ENCODE measurements at regions not wholly inside any gene's neighbourhood (a gene's known extent, or its start where the extent isn't known, plus 50 kb on each side); places are given as distances from the start of the nearest gene placed in this dataset.
"Not testable (repeated sequence)": the region's sequence is repeated elsewhere in the genome, so short reads cannot be mapped to it uniquely, and the experiment has no call there.

DNA sequence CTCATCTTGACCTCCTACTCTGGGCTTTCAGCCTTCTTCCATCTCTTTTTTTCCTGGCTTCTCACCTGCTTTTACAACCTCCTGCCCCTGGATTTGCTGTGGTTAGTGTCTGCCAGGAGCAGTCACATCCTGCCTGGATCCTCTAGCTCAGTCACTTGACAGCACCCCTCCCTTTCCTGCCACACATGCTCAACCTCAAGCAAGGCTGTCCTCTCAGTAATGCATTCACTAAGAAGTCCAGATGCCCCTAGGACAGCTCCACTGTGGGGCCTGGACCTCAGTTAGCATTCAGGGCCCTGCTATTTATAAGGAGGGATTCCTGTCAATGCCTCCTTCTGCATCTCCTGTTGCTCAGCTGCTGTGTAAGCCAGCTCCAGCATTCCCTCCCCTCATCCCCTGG is 275.5 kb downstream of the SMAD2 start:
- Histone ChIP-seq H2AFZ (ENCODE audit: low read length) (no peak overlapping the region), H3K27ac (ENCODE audit: low read depth, low read length, poor library complexity, severe bottlenecking) (no peak overlapping the region), H4K20me1 (ENCODE audit: insufficient read depth, low read length) (no peaks in the 10 kb centered on the region), H3K36me3 (ENCODE audit: insufficient read depth, low read length) (no peaks in the 10 kb centered on the region), H3K79me2 (ENCODE audit: insufficient read depth, low read length) (no peaks in the 10 kb centered on the region), H3F3A (ENCODE audit: insufficient read depth, low read length) (no peaks in the 10 kb centered on the region), H3K9ac (ENCODE audit: low read length) (no peak overlapping the region), H3K4me2 (ENCODE audit: low read length) (no peak overlapping the region), H3K27me3 (ENCODE audit: insufficient read depth, low read length) (no peaks in the 10 kb centered on the region), H3K9me3 (ENCODE audit: low read length) (no peaks in the 10 kb centered on the region), H3K4me3 (ENCODE audit: low read depth, low read length, poor library complexity, severe bottlenecking) (no peak overlapping the region), H3K9me2 (ENCODE audit: low read depth, low read length) (no peaks in the 10 kb centered on the region), H3K4me1 (ENCODE audit: insufficient read depth, low read length, severe bottlenecking) (no peaks in the 10 kb centered on the region)
- TF ChIP-seq, protein P1, sequence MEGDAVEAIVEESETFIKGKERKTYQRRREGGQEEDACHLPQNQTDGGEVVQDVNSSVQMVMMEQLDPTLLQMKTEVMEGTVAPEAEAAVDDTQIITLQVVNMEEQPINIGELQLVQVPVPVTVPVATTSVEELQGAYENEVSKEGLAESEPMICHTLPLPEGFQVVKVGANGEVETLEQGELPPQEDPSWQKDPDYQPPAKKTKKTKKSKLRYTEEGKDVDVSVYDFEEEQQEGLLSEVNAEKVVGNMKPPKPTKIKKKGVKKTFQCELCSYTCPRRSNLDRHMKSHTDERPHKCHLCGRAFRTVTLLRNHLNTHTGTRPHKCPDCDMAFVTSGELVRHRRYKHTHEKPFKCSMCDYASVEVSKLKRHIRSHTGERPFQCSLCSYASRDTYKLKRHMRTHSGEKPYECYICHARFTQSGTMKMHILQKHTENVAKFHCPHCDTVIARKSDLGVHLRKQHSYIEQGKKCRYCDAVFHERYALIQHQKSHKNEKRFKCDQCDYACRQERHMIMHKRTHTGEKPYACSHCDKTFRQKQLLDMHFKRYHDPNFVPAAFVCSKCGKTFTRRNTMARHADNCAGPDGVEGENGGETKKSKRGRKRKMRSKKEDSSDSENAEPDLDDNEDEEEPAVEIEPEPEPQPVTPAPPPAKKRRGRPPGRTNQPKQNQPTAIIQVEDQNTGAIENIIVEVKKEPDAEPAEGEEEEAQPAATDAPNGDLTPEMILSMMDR (IDR thresholded peaks at IDR 0.05; ENCODE audit: low read length): no peak

- Histone ChIP-seq H3K4me1 (ENCODE audit: insufficient read depth, low read length, severe bottlenecking) (no peaks in the 10 kb centered on the region), H3K9ac (ENCODE audit: low read length) (no peak overlapping the region), H3F3A (ENCODE audit: insufficient read depth, low read length) (no peaks in the 10 kb centered on the region), H3K4me2 (ENCODE audit: low read length) (no peak overlapping the region), H2AFZ (ENCODE audit: low read length) (no peak overlapping the region), H3K36me3 (ENCODE audit: insufficient read depth, low read length) (no peaks in the 10 kb centered on the region), H3K79me2 (ENCODE audit: insufficient read depth, low read length) (no peaks in the 10 kb centered on the region), H3K4me3 (ENCODE audit: low read depth, low read length, poor library complexity, severe bottlenecking) (no peak overlapping the region), H3K9me3 (ENCODE audit: low read length) (no peaks in the 10 kb centered on the region), H4K20me1 (ENCODE audit: insufficient read depth, low read length) (no peaks in the 10 kb centered on the region), H3K9me2 (ENCODE audit: low read depth, low read length) (no peaks in the 10 kb centered on the region), H3K27ac (ENCODE audit: low read depth, low read length, poor library complexity, severe bottlenecking) (no peak overlapping the region), H3K27me3 (ENCODE audit: insufficient read depth, low read length) (no peaks in the 10 kb centered on the region)
- TF ChIP-seq, protein P1 (IDR thresholded peaks at IDR 0.05; ENCODE audit: low read length): no peak
- TF ChIP-seq EZH2 (IDR thresholded peaks at IDR 0.05; ENCODE audit: borderline replicate concordance, low read length): no peak
These were observed 285.6 kb downstream of the SMAD2 start for GRCh38 chr18:47644896-47645295.

DNA sequence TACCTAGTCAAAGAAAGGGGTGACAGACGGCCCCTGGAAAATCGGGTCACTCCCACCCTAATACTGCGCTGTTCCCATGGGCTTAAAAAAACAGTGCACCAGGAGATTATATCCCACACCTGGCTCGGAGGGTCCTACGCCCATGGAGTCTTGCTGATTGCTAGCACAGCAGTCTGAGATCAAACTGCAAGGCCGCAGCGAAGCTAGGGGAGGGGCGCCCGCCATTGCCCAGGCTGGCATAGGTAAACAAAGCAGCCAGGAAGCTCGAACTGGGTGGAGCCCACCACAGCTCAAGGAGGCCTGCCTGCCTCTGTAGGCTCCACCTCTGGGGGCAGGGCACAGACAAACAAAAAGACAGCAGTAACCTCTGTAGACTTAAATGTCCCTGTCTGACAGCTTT is 292.9 kb downstream of the SMAD2 start:
- H2AFZ ChIP-seq (ENCODE audit: low read length); H3K9me3 ChIP-seq (ENCODE audit: low read length); H3K4me2 ChIP-seq (ENCODE audit: low read length); H3K27me3 ChIP-seq (ENCODE audit: insufficient read depth, low read length); H3K9me2 ChIP-seq (ENCODE audit: low read depth, low read length); H4K20me1 ChIP-seq (ENCODE audit: insufficient read depth, low read length); H3K4me3 ChIP-seq (ENCODE audit: low read depth, low read length, poor library complexity, severe bottlenecking); H3K36me3 ChIP-seq (ENCODE audit: insufficient read depth, low read length); H3K9ac ChIP-seq (ENCODE audit: low read length); H3K4me1 ChIP-seq (ENCODE audit: insufficient read depth, low read length, severe bottlenecking); H3F3A ChIP-seq (ENCODE audit: insufficient read depth, low read length); H3K79me2 ChIP-seq (ENCODE audit: insufficient read depth, low read length); H3K27ac ChIP-seq (ENCODE audit: low read depth, low read length, poor library complexity, severe bottlenecking): not testable (repeated sequence)

DNA sequence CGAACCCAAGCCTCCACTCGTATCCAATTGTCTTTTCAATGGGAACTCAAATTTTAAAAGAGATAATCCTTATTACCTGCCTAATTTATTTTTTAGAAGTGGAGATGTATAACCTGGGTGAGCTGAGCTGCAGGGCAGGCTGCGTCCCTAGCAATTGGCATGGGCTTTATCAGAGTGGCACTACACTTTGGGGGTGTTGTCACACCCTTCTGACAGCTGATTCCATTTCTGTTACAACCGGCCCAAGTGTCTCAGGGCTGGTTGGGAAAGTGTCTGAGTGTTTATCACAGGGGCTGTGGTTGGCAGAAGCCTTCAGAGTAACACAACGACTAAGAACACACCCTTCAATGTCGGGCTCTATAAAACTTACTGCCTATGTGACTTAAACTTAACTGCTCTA is 295.0 kb downstream of the SMAD2 start:
- no peaks in the 10 kb centered on the region for H4K20me1 ChIP-seq (ENCODE audit: insufficient read depth, low read length)
- no peak for TF ChIP-seq EZH2 (IDR thresholded peaks at IDR 0.05; ENCODE audit: borderline replicate concordance, low read length)
- TF ChIP-seq, protein P1 (IDR thresholded peaks at IDR 0.05; ENCODE audit: low read length): no peak
- no peak overlapping the region for H3K4me3 ChIP-seq (ENCODE audit: low read depth, low read length, poor library complexity, severe bottlenecking)
- no peaks in the 10 kb centered on the region for H3F3A ChIP-seq (ENCODE audit: insufficient read depth, low read length)
- H3K9me2 ChIP-seq (ENCODE audit: low read depth, low read length): no peaks in the 10 kb centered on the region
- H3K9me3 ChIP-seq (ENCODE audit: low read length): no peaks in the 10 kb centered on the region
- H3K4me1 ChIP-seq (ENCODE audit: insufficient read depth, low read length, severe bottlenecking): no peaks in the 10 kb centered on the region
- H3K27ac ChIP-seq (ENCODE audit: low read depth, low read length, poor library complexity, severe bottlenecking): no peak overlapping the region
- H3K79me2 ChIP-seq (ENCODE audit: insufficient read depth, low read length): no peaks in the 10 kb centered on the region
- no peaks in the 10 kb centered on the region for H3K27me3 ChIP-seq (ENCODE audit: insufficient read depth, low read length)
- H3K9ac ChIP-seq (ENCODE audit: low read length): no peak overlapping the region
- no peaks in the 10 kb centered on the region for H3K36me3 ChIP-seq (ENCODE audit: insufficient read depth, low read length)
- no peak overlapping the region for H3K4me2 ChIP-seq (ENCODE audit: low read length)
- H2AFZ ChIP-seq (ENCODE audit: low read length): no peak overlapping the region

Data from OCI-LY1 (cell line).